H1 (cell line): ENCODE measurements at regions not wholly inside any gene's neighbourhood (a gene's known extent, or its start where the extent isn't known, plus 50 kb on each side); places are given as distances from the start of the nearest gene placed in this dataset.

Experiments used
- CTCF ChIA-PET: fragments of 300-600 bp; sonication (Branson Sonifier 250); formaldehyde crosslinking; loops from one replicate; lab custom pipeline; 2021; ENCODE audit not compliant: partially characterized antibody; lab: Charles Lee
- POLR2A ChIA-PET: fragments of 300-600 bp; sonication (Branson Sonifier 250); formaldehyde crosslinking; loops from one replicate; lab custom pipeline; 2021; ENCODE audit warnings: inconsistent platforms; ENCODE audit not compliant: partially characterized antibody; lab: Charles Lee
- DNase-seq, 2 experiments: peaks; one replicate each; pipeline versions ENCODE4 v3.0.0 to v3.0.0-alpha.2; 2010 to 2022; ENCODE audit warnings: low spot score in 2 of 2, low read depth in 1 of 2, mixed read lengths in 1 of 2
- FAIRE-seq: peaks from 2 replicates; lab custom pipeline; 2011; peaks lifted over from hg19 to GRCh38; lab: Jason Lieb, UNC
- H2AFZ ChIP-seq: 2 replicates; pipeline ENCODE4 v1.8.1; 2012; ENCODE audit warnings: low read length, inconsistent platforms
- H2AK5ac ChIP-seq: 2 replicates; pipeline ENCODE4 v1.6.1; 2013; ENCODE audit warnings: low read depth, low read length
- H2BK120ac ChIP-seq: replicated peaks from 2 replicates; pipeline ENCODE3; 2013; ENCODE audit warnings: low read depth, low read length, inconsistent platforms
- H2BK12ac ChIP-seq: 2 replicates; pipeline ENCODE4 v1.6.1; 2013; ENCODE audit warnings: low read depth, low read length
- H2BK15ac ChIP-seq: 2 replicates; pipeline ENCODE4 v1.6.1; 2013; ENCODE audit warnings: low read length
- H2BK20ac ChIP-seq: 2 replicates; pipeline ENCODE4 v1.6.1; 2013; ENCODE audit warnings: low read length
- H2BK5ac ChIP-seq: 2 replicates; pipeline ENCODE4 v1.6.1; 2013; ENCODE audit warnings: low read depth, low read length
- H3K14ac ChIP-seq: 2 replicates; pipeline ENCODE4 v1.6.1; 2013; ENCODE audit warnings: inconsistent platforms; ENCODE audit not compliant: insufficient read length
- H3K18ac ChIP-seq: 2 replicates; pipeline ENCODE4 v1.6.1; 2013; ENCODE audit warnings: low read length; ENCODE audit errors: extremely low read depth
- H3K23ac ChIP-seq: 2 replicates; pipeline ENCODE4 v1.6.1; 2013; ENCODE audit warnings: inconsistent platforms; ENCODE audit not compliant: insufficient read length
- H3K23me2 ChIP-seq: 2 replicates; pipeline ENCODE4 v1.6.1; 2013; ENCODE audit warnings: low read depth, low read length
- H3K27ac ChIP-seq: 2 replicates; pipeline ENCODE4 v1.6.1; 2011; ENCODE audit warnings: low read depth, low read length, inconsistent platforms
- H3K27me3 ChIP-seq, 4 experiments: replicated peaks in 1 of 4; 1 replicate in 1 of 4; 2 replicates in 3 of 4; pipeline versions ENCODE4 v1.6.1 to v1.8.1; 2011 to 2013; ENCODE audit warnings: low read length in 3 of 4, mild to moderate bottlenecking in 3 of 4, inconsistent platforms in 2 of 4, mixed read lengths in 2 of 4, moderate library complexity in 1 of 4; ENCODE audit not compliant: control insufficient read depth in 3 of 4, insufficient read depth in 3 of 4; ENCODE audit errors: extremely low read depth in 1 of 4
- H3K36me3 ChIP-seq, 4 experiments: 2 replicates each; pipeline versions ENCODE4 v1.6.1 to v1.8.1; 2011 to 2013; ENCODE audit warnings: mild to moderate bottlenecking in 4 of 4, low read length in 3 of 4, moderate library complexity in 2 of 4, control low read depth in 1 of 4, inconsistent platforms in 1 of 4; ENCODE audit not compliant: insufficient read depth in 4 of 4, control insufficient read depth in 2 of 4
- H3K4ac ChIP-seq: replicated peaks from 2 replicates; pipeline ENCODE3; 2013; ENCODE audit warnings: low read length, low read depth, mixed read lengths, inconsistent platforms; ENCODE audit not compliant: insufficient read length
- H3K4me1 ChIP-seq, 4 experiments: replicated peaks in 1 of 4; 1 replicate in 1 of 4; 2 replicates in 3 of 4; pipeline versions ENCODE4 v1.6.1 to v1.8.1; 2011 to 2013; ENCODE audit warnings: low read length in 3 of 4, inconsistent platforms in 2 of 4, mixed read lengths in 1 of 4; ENCODE audit not compliant: insufficient read depth in 4 of 4, control insufficient read depth in 3 of 4
- H3K4me2 ChIP-seq, 2 experiments: 2 replicates each; pipeline versions ENCODE4 v1.6.1 to v1.8.1; 2011 to 2013; ENCODE audit warnings: low read depth in 2 of 2, low read length in 2 of 2, control low read depth in 1 of 2, inconsistent platforms in 1 of 2, mild to moderate bottlenecking in 1 of 2; ENCODE audit not compliant: insufficient read depth in 1 of 2
- H3K4me3 ChIP-seq, 4 experiments: fragments of 200-600, 300-600 bp in 1 of 4; sonication (generic), shearing (Covaris generic), sonication (Bioruptor Twin) in 1 of 4; 2 replicates each; pipeline versions ENCODE4 v1.5.1 to v1.8.1; 2011 to 2016; ENCODE audit warnings: low read length in 4 of 4, low read depth in 3 of 4, control low read depth in 2 of 4, inconsistent platforms in 2 of 4, mild to moderate bottlenecking in 2 of 4, mixed read lengths in 1 of 4, moderate library complexity in 1 of 4; ENCODE audit not compliant: insufficient read depth in 2 of 4; ENCODE audit errors: extremely low read depth in 1 of 4
- H3K56ac ChIP-seq: replicated peaks from 2 replicates; pipeline ENCODE3; 2013; ENCODE audit warnings: low read depth, mild to moderate bottlenecking, mixed read lengths, low read length, inconsistent platforms; ENCODE audit not compliant: insufficient read length
- H3K79me1 ChIP-seq: 2 replicates; pipeline ENCODE4 v1.6.1; 2013; ENCODE audit warnings: low read depth, low read length, control low read depth
- H3K79me2 ChIP-seq, 2 experiments: 2 replicates each; pipeline versions ENCODE4 v1.6.1 to v1.8.1; 2012 to 2013; ENCODE audit warnings: low read length in 2 of 2, mild to moderate bottlenecking in 2 of 2, inconsistent platforms in 1 of 2; ENCODE audit not compliant: insufficient read depth in 2 of 2, control insufficient read depth in 1 of 2
- H3K9ac ChIP-seq, 4 experiments: replicated peaks in 1 of 4; 1 replicate in 1 of 4; 2 replicates in 3 of 4; pipeline versions ENCODE4 v1.6.1 to v1.8.1; 2011 to 2013; ENCODE audit warnings: low read depth in 3 of 4, low read length in 3 of 4, control low read depth in 2 of 4, mild to moderate bottlenecking in 2 of 4, moderate library complexity in 2 of 4, inconsistent platforms in 1 of 4; ENCODE audit errors: extremely low read depth in 1 of 4
- H3K9me3 ChIP-seq, 2 experiments: 2 replicates each; pipeline versions ENCODE4 v1.6.1 to v1.8.1; 2012 to 2013; ENCODE audit warnings: mild to moderate bottlenecking in 2 of 2, moderate library complexity in 2 of 2, control low read depth in 1 of 2, inconsistent platforms in 1 of 2, low read depth in 1 of 2, low read length in 1 of 2, mixed read lengths in 1 of 2; ENCODE audit not compliant: insufficient read depth in 2 of 2
- H4K20me1 ChIP-seq, 2 experiments: replicated peaks in 1 of 2; 2 replicates each; pipeline versions ENCODE3 to v1.8.1; 2011 to 2013; ENCODE audit warnings: inconsistent platforms in 2 of 2, low read length in 2 of 2, mild to moderate bottlenecking in 1 of 2; ENCODE audit not compliant: insufficient read depth in 2 of 2, control insufficient read depth in 1 of 2
- H4K5ac ChIP-seq: 2 replicates; pipeline ENCODE4 v1.6.1; 2013; ENCODE audit warnings: low read length, low read depth, mixed read lengths, inconsistent platforms; ENCODE audit not compliant: insufficient read length
- H4K8ac ChIP-seq: 2 replicates; pipeline ENCODE4 v1.8.0; 2013; ENCODE audit warnings: mild to moderate bottlenecking, moderate library complexity, low read length, inconsistent platforms; ENCODE audit not compliant: insufficient read depth; ENCODE audit errors: extremely low read depth
- H4K91ac ChIP-seq: replicated peaks from 2 replicates; pipeline ENCODE3; 2013; ENCODE audit warnings: low read length, mixed read lengths, inconsistent platforms; ENCODE audit not compliant: insufficient read length
- ASH2L ChIP-seq: fragments of 200-600, 300-600 bp; sonication (generic); IDR thresholded peaks from one replicate; pipeline ENCODE4 v1.7.1; 2017; ENCODE audit warnings: low read length
- BACH1 ChIP-seq: IDR thresholded peaks from 2 replicates; pipeline ENCODE4 v1.6.1; 2012; ENCODE audit warnings: low read length, improper control_type of control experiment
- CTBP2 ChIP-seq: IDR thresholded peaks from 2 replicates; pipeline ENCODE4 v1.7.0; 2011; ENCODE audit warnings: borderline replicate concordance, mild to moderate bottlenecking, moderate library complexity, mixed read lengths, low read length; ENCODE audit not compliant: insufficient read depth, insufficient read length
- E2F6 ChIP-seq: IDR thresholded peaks from 2 replicates; pipeline ENCODE4 v1.6.1; 2012; ENCODE audit warnings: inconsistent platforms
- GABPA ChIP-seq: IDR thresholded peaks from 2 replicates; pipeline ENCODE4 v1.6.1; 2011; ENCODE audit warnings: mild to moderate bottlenecking, low read length, moderate library complexity, borderline replicate concordance; ENCODE audit not compliant: insufficient read depth
- HDAC2 ChIP-seq, 2 experiments: fragments of 300-600 bp in 1 of 2; sonication (generic) in 1 of 2; IDR thresholded peaks; 2 replicates each; pipeline ENCODE4 v1.6.1; 2011 to 2012; ENCODE audit warnings: low read depth in 2 of 2, low read length in 2 of 2, mild to moderate bottlenecking in 2 of 2, moderate library complexity in 2 of 2, borderline replicate concordance in 1 of 2, inconsistent platforms in 1 of 2
- KDM1A ChIP-seq: fragments of 200-600, 300-600 bp; sonication (generic); IDR thresholded peaks from 2 replicates; pipeline ENCODE4 v1.7.1; 2016; ENCODE audit warnings: mild to moderate bottlenecking, low read length, borderline replicate concordance
- NANOG ChIP-seq: IDR thresholded peaks from 2 replicates; pipeline ENCODE4 v1.6.1; 2011; ENCODE audit warnings: low read length, low read depth, mild to moderate bottlenecking, inconsistent platforms; ENCODE audit not compliant: insufficient read depth, poor library complexity, severe bottlenecking
- RFX5 ChIP-seq: IDR thresholded peaks from 2 replicates; pipeline ENCODE4 v1.6.1; 2011; ENCODE audit warnings: low read depth, low read length, improper control_type of control experiment, borderline replicate concordance
- SAP30 ChIP-seq: fragments of 300-600 bp; sonication (generic); IDR thresholded peaks from 2 replicates; pipeline ENCODE4 v1.7.1; 2012; ENCODE audit warnings: low read length, moderate library complexity, mild to moderate bottlenecking, inconsistent platforms; ENCODE audit not compliant: insufficient read depth, insufficient replicate concordance
- SIX5 ChIP-seq: IDR thresholded peaks from 2 replicates; pipeline ENCODE4 v1.6.1; 2011; ENCODE audit warnings: mild to moderate bottlenecking, low read depth, low read length
- SP2 ChIP-seq: IDR thresholded peaks from 2 replicates; pipeline ENCODE4 v1.6.1; 2012; ENCODE audit warnings: mild to moderate bottlenecking, low read length, inconsistent platforms
- SP4 ChIP-seq: IDR thresholded peaks from 2 replicates; pipeline ENCODE4 v1.6.1; 2012; ENCODE audit warnings: low read length, inconsistent platforms
- ZNF274 ChIP-seq: IDR thresholded peaks from 2 replicates; pipeline ENCODE4 v1.7.0; 2012; ENCODE audit warnings: low read length, borderline replicate concordance; ENCODE audit errors: extremely low read depth
- WGBS, 2 experiments: shearing (Covaris generic) in 1 of 2; methylation state at CpG; one replicate each; pipeline versions ENCODE4 v1.1.6 to v1.1.7; 2013 to 2015; ENCODE audit warnings: low lambda C conversion rate in 2 of 2, mixed read lengths in 2 of 2, inconsistent platforms in 1 of 2, low coverage in 1 of 2, missing lambda C conversion rate in 1 of 2; ENCODE audit not compliant: insufficient replicate concordance in 2 of 2, insufficient coverage in 1 of 2, insufficient read length in 1 of 2; ENCODE audit errors: extremely low coverage in 1 of 2, missing lambda C conversion rate in 1 of 2; 5-methylcytosine and 5-hydroxymethylcytosine counted together

- no peak for FAIRE-seq
- no peaks in the 10 kb centered on the region for H3K23me2 ChIP-seq
- no peak overlapping the region for H3K4me2 ChIP-seq
- TF ChIP-seq BACH1 = no peak
- TF ChIP-seq RFX5 = no peak
- no peak for TF ChIP-seq CTBP2
- no peak for TF ChIP-seq SIX5
- no peak for TF ChIP-seq ZNF274
- no peak for TF ChIP-seq E2F6
- TF ChIP-seq SP2 = no peak
- no peak for TF ChIP-seq ASH2L
- TF ChIP-seq SAP30 = no peak
- no peak for TF ChIP-seq SP4
- no peak for TF ChIP-seq NANOG
- TF ChIP-seq GABPA = no peak
- TF ChIP-seq KDM1A = no peak
- no peak for TF ChIP-seq HDAC2 (IDR thresholded peaks at IDR 0.05; ENCODE audit: borderline replicate concordance in 1 of 2, low read depth in 2 of 2, low read length in 2 of 2)
Observed at GRCh38 chr3:194885766-194886165, 200.1 kb downstream of the FAM43A start.

More at GRCh38 chr3:194885766-194886165, 200.1 kb downstream of the FAM43A start:
- H4K20me1 ChIP-seq = no peaks in the 10 kb centered on the region
- no peak overlapping the region for H3K14ac ChIP-seq
- H2BK5ac ChIP-seq = no peak overlapping the region
- H4K5ac ChIP-seq = no peak overlapping the region
- H3K23ac ChIP-seq = no peak overlapping the region
- no peaks in the 10 kb centered on the region for H3K79me1 ChIP-seq
- no peak overlapping the region for H2BK20ac ChIP-seq
- no peak overlapping the region for H3K56ac ChIP-seq
- no peak overlapping the region for H4K91ac ChIP-seq
- no peak overlapping the region for H3K18ac ChIP-seq
- peaks cover 5 to 7% of the 10 kb centered on the region in 2 experiments; a peak in 3 of 4 replicates for H3K9me3 ChIP-seq
- no peak overlapping the region for H4K8ac ChIP-seq
- no peak overlapping the region for H2BK15ac ChIP-seq
- POLR2A ChIA-PET = no interaction called here
- H3K27me3 ChIP-seq = no peaks in the 10 kb centered on the region
- WGBS, 2 experiments = 83% methylated on average over 2 of the region's 2 CpGs; no CpG with 5 or more reads in 1 of the 2 experiments
- H3K79me2 ChIP-seq = no peaks in the 10 kb centered on the region
- no peaks in the 10 kb centered on the region for H3K4me1 ChIP-seq
- no peak overlapping the region for H3K9ac ChIP-seq
- no peak overlapping the region for H2BK12ac ChIP-seq
- no peak overlapping the region for H3K4ac ChIP-seq
- H3K27ac ChIP-seq = no peak overlapping the region
- CTCF ChIA-PET = interaction anchor here (1.2 to 1.3 kb wide), 2 partner anchors 15 to 20 kb away, joined by 3 read pairs; no protein-coding TSS in a partner anchor
- H2AFZ ChIP-seq = no peak overlapping the region
- H3K4me3 ChIP-seq = no peak overlapping the region
- DNase-seq = peak in 1 of 2 experiments; percentile 1
- no peak overlapping the region for H2AK5ac ChIP-seq
- H3K36me3 ChIP-seq = no peaks in the 10 kb centered on the region
- H2BK120ac ChIP-seq = no peak overlapping the region
